ENCODE measurements at regions not wholly inside any gene's neighbourhood (a gene's known extent, or its start where the extent isn't known, plus 50 kb on each side); places are given as distances from the start of the nearest gene placed in this dataset.

DNA sequence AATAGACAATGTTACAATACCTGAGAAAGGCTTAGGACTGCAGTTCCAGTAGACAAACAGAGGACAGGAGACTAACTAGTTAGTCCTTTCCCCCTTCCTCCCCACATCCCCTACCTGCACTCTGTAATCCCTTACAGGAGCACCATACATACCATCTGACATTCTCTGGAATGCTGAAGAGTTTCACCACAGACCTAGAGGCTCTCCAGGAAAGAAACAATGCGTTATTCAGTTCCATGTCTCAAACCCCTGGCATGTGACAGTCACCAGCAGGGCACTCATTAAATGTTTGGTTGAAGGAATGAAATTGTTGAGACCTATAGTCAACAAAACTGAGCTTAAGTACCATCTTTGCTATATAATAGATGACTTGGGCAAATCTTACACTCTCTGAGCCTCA is 100.2 kb upstream of the USP38 start:
- TF ChIP-seq, protein P1, sequence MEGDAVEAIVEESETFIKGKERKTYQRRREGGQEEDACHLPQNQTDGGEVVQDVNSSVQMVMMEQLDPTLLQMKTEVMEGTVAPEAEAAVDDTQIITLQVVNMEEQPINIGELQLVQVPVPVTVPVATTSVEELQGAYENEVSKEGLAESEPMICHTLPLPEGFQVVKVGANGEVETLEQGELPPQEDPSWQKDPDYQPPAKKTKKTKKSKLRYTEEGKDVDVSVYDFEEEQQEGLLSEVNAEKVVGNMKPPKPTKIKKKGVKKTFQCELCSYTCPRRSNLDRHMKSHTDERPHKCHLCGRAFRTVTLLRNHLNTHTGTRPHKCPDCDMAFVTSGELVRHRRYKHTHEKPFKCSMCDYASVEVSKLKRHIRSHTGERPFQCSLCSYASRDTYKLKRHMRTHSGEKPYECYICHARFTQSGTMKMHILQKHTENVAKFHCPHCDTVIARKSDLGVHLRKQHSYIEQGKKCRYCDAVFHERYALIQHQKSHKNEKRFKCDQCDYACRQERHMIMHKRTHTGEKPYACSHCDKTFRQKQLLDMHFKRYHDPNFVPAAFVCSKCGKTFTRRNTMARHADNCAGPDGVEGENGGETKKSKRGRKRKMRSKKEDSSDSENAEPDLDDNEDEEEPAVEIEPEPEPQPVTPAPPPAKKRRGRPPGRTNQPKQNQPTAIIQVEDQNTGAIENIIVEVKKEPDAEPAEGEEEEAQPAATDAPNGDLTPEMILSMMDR (IDR thresholded peaks at IDR 0.05): no peak
- no peak for TF ChIP-seq POLR2AphosphoS5 (IDR thresholded peaks at IDR 0.05; ENCODE audit: low read depth, low read length)
- TF ChIP-seq SIN3A (IDR thresholded peaks at IDR 0.05; ENCODE audit: borderline replicate concordance, insufficient read depth, low read depth, low read length): no peak
